PC-3 (cell line): ENCODE measurements at regions not wholly inside any gene's neighbourhood (a gene's known extent, or its start where the extent isn't known, plus 50 kb on each side); places are given as distances from the start of the nearest gene placed in this dataset.

Source experiments
- EZH2 ChIP-seq: fragments of 300-600 bp; sonication (generic); IDR thresholded peaks from one replicate; pipeline ENCODE4 v1.6.1; 2017; ENCODE audit warnings: antibody characterized with exemption, mild to moderate bottlenecking, low read length; ENCODE audit not compliant: unreplicated experiment
- EZH2phosphoT487 ChIP-seq: fragments of 300-600 bp; sonication (generic); IDR thresholded peaks from 2 replicates; pipeline ENCODE4 v1.6.1; 2018; ENCODE audit warnings: mild to moderate bottlenecking, antibody characterized with exemption, low read length, borderline replicate concordance
- TF ChIP-seq, protein P1 (sequence below): fragments of 300-600 bp; sonication (generic); conservative IDR thresholded peaks from 2 replicates; pipeline ENCODE4 v1.5.1; 2017; ENCODE audit warnings: antibody characterized with exemption, low read depth, mild to moderate bottlenecking, low read length

DNA sequence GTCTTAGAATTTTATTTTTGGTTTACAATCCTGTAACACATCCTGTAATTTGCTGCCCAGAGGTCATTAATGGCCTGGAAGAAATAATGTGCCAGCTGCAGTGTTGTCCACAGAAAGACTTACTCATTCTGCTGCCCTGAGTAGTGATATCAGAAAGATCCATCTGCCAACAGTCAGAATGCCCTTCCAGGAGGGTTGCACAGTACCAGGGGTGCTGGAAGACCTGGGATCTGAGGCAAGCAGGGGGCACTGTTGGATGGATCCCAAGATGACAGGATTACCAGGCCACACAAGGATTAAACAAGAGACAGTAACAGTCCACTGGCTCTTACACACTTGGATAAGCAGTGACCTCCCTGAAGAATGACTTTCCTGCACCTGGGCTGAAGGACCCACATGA lies 93.8 kb upstream of the TOP3B start:
- TF ChIP-seq, protein P1, sequence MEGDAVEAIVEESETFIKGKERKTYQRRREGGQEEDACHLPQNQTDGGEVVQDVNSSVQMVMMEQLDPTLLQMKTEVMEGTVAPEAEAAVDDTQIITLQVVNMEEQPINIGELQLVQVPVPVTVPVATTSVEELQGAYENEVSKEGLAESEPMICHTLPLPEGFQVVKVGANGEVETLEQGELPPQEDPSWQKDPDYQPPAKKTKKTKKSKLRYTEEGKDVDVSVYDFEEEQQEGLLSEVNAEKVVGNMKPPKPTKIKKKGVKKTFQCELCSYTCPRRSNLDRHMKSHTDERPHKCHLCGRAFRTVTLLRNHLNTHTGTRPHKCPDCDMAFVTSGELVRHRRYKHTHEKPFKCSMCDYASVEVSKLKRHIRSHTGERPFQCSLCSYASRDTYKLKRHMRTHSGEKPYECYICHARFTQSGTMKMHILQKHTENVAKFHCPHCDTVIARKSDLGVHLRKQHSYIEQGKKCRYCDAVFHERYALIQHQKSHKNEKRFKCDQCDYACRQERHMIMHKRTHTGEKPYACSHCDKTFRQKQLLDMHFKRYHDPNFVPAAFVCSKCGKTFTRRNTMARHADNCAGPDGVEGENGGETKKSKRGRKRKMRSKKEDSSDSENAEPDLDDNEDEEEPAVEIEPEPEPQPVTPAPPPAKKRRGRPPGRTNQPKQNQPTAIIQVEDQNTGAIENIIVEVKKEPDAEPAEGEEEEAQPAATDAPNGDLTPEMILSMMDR: no peak
- no peak for TF ChIP-seq EZH2
- no peak for TF ChIP-seq EZH2phosphoT487
